ENCODE measurements at regions not wholly inside any gene's neighbourhood (a gene's known extent, or its start where the extent isn't known, plus 50 kb on each side); places are given as distances from the start of the nearest gene placed in this dataset.
"Not testable (repeated sequence)": the region's sequence is repeated elsewhere in the genome, so short reads cannot be mapped to it uniquely, and the experiment has no call there.

- Mint-ChIP-seq H3K9me3 (no peaks in the 10 kb centered on the region), H3K27ac (no peak overlapping the region), H3K4me1 (ENCODE audit: low read depth) (peaks cover 7% of the 10 kb centered on the region), H3K27me3 (peaks cover 12% of the 10 kb centered on the region), H3K4me3 (no peak overlapping the region), H3K36me3 (no peaks in the 10 kb centered on the region)
- CTCF ChIA-PET = no interaction called here
- intact Hi-C loops (cut with micrococcal nuclease) = no loop called here
- POLR2A ChIA-PET = no interaction called here
- no peak for DNase-seq
Observed at GRCh38 chr2:38149531-38149930, 73.6 kb upstream of the CYP1B1 start.

DNA sequence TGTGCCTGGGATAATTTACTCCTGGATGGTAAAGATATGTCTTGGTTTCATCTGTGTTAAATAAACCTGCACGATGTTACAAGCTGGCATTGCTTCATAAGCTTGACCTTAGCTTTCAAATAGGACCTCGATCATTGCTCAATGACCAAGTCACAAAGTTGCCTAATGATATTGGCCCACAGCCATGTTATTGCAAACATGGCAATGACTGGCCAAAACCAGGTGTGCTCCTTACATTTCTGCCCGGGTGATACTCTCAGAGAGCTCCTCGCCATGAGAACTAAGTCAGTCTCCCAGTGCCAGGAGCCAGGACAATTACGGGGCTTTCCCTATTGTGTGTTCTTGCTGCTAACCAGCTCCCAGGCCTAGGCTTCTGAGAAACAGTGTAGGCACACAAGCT is 72.5 kb upstream of the CYP1B1 start:
- Mint-ChIP-seq H3K27me3 (peaks cover 6% of the 10 kb centered on the region), H3K9me3 (no peaks in the 10 kb centered on the region), H3K27ac (no peak overlapping the region), H3K4me1 (ENCODE audit: low read depth) (peaks cover 7% of the 10 kb centered on the region), H3K36me3 (no peaks in the 10 kb centered on the region), H3K4me3 (no peak overlapping the region)
- CTCF ChIA-PET = interaction anchor here (0.6 kb wide), 1 partner anchor 117 kb away, joined by 4 read pairs; no protein-coding TSS in a partner anchor
- intact Hi-C loops (cut with micrococcal nuclease) = no loop called here
- POLR2A ChIA-PET = no interaction called here
- DNase-seq = no peak

DNA sequence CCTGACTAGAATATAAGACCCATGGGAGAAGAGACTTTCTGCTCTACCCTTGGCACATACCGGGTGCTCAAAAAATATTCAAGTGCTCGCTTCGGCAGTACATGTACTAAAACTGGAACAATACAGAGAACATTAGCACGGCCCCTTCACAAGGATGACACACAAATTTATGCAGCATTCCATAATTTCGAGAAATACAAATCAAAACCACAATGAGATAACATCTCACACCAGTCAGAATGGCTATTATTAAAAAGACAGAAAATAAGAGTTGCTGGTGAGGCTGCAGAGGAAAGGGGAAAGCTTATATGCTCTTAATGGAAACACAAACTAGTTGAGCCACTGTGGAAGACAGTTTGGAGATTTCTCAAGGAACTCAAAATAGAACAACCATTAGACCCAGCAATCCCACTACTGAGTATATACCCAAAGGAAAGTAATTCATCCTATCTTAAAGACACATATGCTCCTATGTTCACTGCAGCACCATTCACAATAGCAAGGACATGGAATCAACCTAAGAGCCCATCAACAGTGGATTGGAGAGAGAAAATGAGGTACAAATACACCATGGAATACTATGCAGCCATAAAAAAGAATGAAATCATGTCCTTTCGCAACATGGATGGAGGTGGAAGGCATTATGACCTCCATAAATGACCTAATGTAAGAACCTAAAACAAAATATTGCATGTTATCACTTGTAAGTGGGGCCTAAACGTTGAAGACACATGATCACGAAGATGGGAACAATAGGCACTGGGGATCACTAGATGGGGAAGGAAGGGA is 71.6 kb upstream of the CYP1B1 start:
- DNase-seq = no peak
- H3K4me1 Mint-ChIP-seq (ENCODE audit: low read depth) = peaks cover 7% of the 10 kb centered on the region
- intact Hi-C loops (cut with micrococcal nuclease) = no loop called here
- no peaks in the 10 kb centered on the region for H3K36me3 Mint-ChIP-seq
- H3K27me3 Mint-ChIP-seq = peaks cover 7% of the 10 kb centered on the region
- ChIA-PET POLR2A (no interaction called here), CTCF (interaction anchor here (0.6 kb wide), 1 partner anchor 116 kb away, joined by 4 read pairs; no protein-coding TSS in a partner anchor)
- H3K9me3 Mint-ChIP-seq = no peaks in the 10 kb centered on the region
- H3K27ac Mint-ChIP-seq = no peak overlapping the region
- no peak overlapping the region for H3K4me3 Mint-ChIP-seq

DNA sequence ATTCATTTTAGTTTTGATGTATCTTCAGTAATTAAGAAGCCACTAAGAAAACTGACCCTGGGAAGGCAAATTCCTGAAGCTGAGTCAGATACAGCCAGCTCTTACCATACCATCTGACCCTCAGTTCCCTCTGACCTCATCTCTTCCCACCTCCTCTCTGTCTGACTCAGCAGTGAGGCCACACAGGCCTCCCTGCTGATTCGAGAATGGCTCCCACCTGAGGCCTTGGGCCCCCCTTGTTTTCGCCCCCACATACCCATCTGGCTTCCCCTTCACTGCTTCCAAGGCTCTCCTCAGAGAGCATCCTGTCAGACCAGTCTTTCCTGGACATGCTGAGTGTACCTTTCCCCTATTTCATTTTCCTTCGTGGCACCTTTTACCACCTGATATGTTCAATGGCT is 71.0 kb upstream of the CYP1B1 start:
- peak; percentile 18 for DNase-seq
- no peaks in the 10 kb centered on the region for H3K9me3 Mint-ChIP-seq
- H3K4me3 Mint-ChIP-seq = no peak overlapping the region
- peaks cover 7% of the 10 kb centered on the region for H3K27me3 Mint-ChIP-seq
- CTCF ChIA-PET = no interaction called here
- peaks cover 7% of the 10 kb centered on the region for H3K4me1 Mint-ChIP-seq (ENCODE audit: low read depth)
- POLR2A ChIA-PET = no interaction called here
- no peaks in the 10 kb centered on the region for H3K36me3 Mint-ChIP-seq
- H3K27ac Mint-ChIP-seq = no peak overlapping the region
- intact Hi-C loops (cut with micrococcal nuclease) = no loop called here

GRCh38 chr2:38146275-38146906 is 70.4 kb upstream of the CYP1B1 start:
- Mint-ChIP-seq H3K4me1 (ENCODE audit: low read depth) (peaks cover 7% of the 10 kb centered on the region), H3K9me3 (no peaks in the 10 kb centered on the region), H3K36me3 (no peaks in the 10 kb centered on the region), H3K4me3 (no peak overlapping the region), H3K27ac (no peak overlapping the region), H3K27me3 (peaks cover 7% of the 10 kb centered on the region)
- POLR2A ChIA-PET = interaction anchor here (0.5 kb wide), 1 partner anchor 275 kb away, joined by 4 read pairs; no protein-coding TSS in a partner anchor
- intact Hi-C loops (cut with micrococcal nuclease) = no loop called here
- peak; percentile 20 for DNase-seq
- CTCF ChIA-PET = interaction anchor here (0.8 kb wide), 1 partner anchor 361 kb away, joined by 3 read pairs; no protein-coding TSS in a partner anchor

DNA sequence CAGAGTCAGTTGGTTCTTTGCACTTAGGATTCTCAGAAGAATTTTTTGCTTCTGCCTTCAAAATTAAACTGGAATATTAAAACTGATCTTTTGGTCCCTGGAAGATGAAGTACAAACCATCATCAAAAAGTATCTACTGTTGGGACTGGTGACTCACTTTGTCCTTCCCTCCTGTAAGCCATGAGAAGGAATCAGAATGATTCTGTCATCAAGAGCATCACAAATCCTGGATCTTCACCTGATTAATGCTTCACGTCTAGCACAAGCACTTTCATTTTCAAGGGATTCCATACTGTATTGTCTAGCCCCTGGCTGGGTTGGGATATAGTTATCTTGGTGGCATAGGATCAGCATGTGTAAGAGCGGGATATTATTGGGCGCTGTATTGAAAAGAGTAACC is 69.3 kb upstream of the CYP1B1 start:
- intact Hi-C loops (cut with micrococcal nuclease) = no loop called here
- Mint-ChIP-seq H3K27me3 (peaks cover 7% of the 10 kb centered on the region), H3K9me3 (no peaks in the 10 kb centered on the region), H3K27ac (no peak overlapping the region), H3K4me1 (ENCODE audit: low read depth) (peaks cover 7% of the 10 kb centered on the region), H3K4me3 (no peak overlapping the region), H3K36me3 (no peaks in the 10 kb centered on the region)
- DNase-seq = no peak
- ChIA-PET POLR2A (no interaction called here), CTCF (no interaction called here)

DNA sequence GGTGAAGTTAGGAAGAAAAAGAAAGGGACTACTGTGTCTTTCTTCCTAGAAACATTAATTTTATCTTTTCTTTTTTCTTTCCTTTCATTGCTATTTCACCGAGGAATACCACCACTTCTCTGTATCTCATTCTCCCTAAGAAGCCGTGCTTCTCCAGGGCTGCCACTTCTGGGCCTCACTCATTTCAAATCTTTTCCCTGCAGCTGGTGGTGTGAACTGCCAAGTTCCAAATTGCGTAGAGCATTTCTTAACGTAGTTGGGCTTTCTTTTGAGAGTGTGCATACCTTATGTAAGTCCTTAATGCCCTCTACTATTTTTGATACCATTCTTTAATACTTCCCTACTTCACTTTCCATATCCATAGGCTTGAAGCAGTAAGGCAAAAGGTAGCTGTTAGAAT is 66.7 kb upstream of the CYP1B1 start:
- peaks cover 7% of the 10 kb centered on the region for H3K4me1 Mint-ChIP-seq (ENCODE audit: low read depth)
- POLR2A ChIA-PET = no interaction called here
- CTCF ChIA-PET = no interaction called here
- no peaks in the 10 kb centered on the region for H3K9me3 Mint-ChIP-seq
- H3K27me3 Mint-ChIP-seq = peaks cover 3% of the 10 kb centered on the region
- H3K36me3 Mint-ChIP-seq = no peaks in the 10 kb centered on the region
- no peak for DNase-seq
- intact Hi-C loops (cut with micrococcal nuclease) = no loop called here
- H3K27ac Mint-ChIP-seq = no peak overlapping the region
- H3K4me3 Mint-ChIP-seq = no peak overlapping the region

DNA sequence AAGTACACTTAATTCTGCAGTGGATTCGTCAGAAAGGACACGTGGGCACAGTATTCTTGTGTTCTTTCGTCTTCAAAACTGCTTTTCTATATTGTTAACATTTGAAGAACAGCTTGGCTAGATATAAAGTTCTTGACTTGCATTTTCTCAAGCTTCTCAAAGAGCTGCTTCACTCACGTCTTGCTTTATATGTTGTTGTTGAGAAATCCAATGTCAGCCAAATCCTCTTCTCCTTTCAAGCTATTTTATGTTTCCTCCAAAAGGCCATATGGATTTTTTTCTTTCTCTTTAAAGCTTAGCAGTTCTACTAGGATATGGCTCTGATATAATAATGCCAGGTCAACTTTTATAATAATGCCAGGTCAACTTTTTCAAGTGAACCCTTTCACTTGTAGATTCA is 65.5 kb upstream of the CYP1B1 start:
- Mint-ChIP-seq H3K9me3 (no peaks in the 10 kb centered on the region), H3K27me3 (peaks cover 6% of the 10 kb centered on the region), H3K36me3 (no peaks in the 10 kb centered on the region), H3K27ac (no peak overlapping the region), H3K4me1 (ENCODE audit: low read depth) (no peaks in the 10 kb centered on the region), H3K4me3 (no peak overlapping the region)
- POLR2A ChIA-PET = no interaction called here
- DNase-seq = no peak
- intact Hi-C loops (cut with micrococcal nuclease) = loop anchor here (1.0 kb wide), 1 partner anchor 18 kb away; no protein-coding TSS in a partner anchor
- CTCF ChIA-PET = no interaction called here

- POLR2A ChIA-PET = no interaction called here
- no peak for DNase-seq
- intact Hi-C loops (cut with micrococcal nuclease) = no loop called here
- Mint-ChIP-seq H3K27ac (no peak overlapping the region), H3K4me1 (ENCODE audit: low read depth) (no peaks in the 10 kb centered on the region), H3K36me3 (no peaks in the 10 kb centered on the region), H3K4me3 (no peak overlapping the region), H3K9me3 (peaks cover 4% of the 10 kb centered on the region), H3K27me3 (peaks cover 12% of the 10 kb centered on the region)
- CTCF ChIA-PET = interaction anchor here (0.8 kb wide), 1 partner anchor 23 kb away, joined by 3 read pairs; no protein-coding TSS in a partner anchor
Observed at GRCh38 chr2:38138996-38139395, 63.0 kb upstream of the CYP1B1 start.

GRCh38 chr2:38138419-38138818 is 62.5 kb upstream of the CYP1B1 start:
- intact Hi-C loops (cut with micrococcal nuclease) = no loop called here

GRCh38 chr2:38137958-38138357 is 62.0 kb upstream of the CYP1B1 start:
- H3K9me3 Mint-ChIP-seq; DNase-seq; POLR2A ChIA-PET; H3K4me3 Mint-ChIP-seq; H3K4me1 Mint-ChIP-seq (ENCODE audit: low read depth); H3K27ac Mint-ChIP-seq; H3K36me3 Mint-ChIP-seq; CTCF ChIA-PET; intact Hi-C loops (cut with micrococcal nuclease): not testable (repeated sequence)
- H3K27me3 Mint-ChIP-seq = peaks cover 12% of the 10 kb centered on the region

More at GRCh38 chr2:38138419-38138818, 62.5 kb upstream of the CYP1B1 start:
- Mint-ChIP-seq H3K4me3 (no peak overlapping the region), H3K9me3 (peaks cover 4% of the 10 kb centered on the region), H3K27ac (no peak overlapping the region), H3K27me3 (peaks cover 12% of the 10 kb centered on the region), H3K36me3 (no peaks in the 10 kb centered on the region), H3K4me1 (ENCODE audit: low read depth) (no peaks in the 10 kb centered on the region)
- CTCF ChIA-PET = interaction anchor here (0.8 kb wide), 1 partner anchor 23 kb away, joined by 3 read pairs; no protein-coding TSS in a partner anchor
- POLR2A ChIA-PET = no interaction called here
- DNase-seq = no peak

DNA sequence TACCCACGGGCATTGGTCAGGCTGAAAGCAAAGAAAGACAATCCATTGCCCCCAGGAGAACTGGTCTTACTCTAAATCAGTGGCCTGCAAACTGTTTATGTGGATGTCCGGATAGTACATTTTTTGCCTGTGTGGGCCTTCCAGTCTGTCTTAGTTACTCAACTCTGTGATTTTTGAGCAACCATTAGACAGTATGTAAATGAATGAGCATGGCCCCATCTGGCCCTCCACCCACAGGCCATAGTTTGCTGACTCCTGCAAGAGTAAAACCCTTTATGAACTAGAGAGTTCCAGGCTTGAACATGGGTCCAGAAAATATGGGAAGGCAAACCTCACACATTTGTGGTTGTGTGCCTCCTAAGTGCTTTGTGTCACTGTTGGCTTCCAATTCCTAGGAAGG is 55.7 kb upstream of the CYP1B1 start:
- Mint-ChIP-seq H3K4me1 (ENCODE audit: low read depth) (no peaks in the 10 kb centered on the region), H3K27me3 (peaks cover 7% of the 10 kb centered on the region), H3K4me3 (no peak overlapping the region), H3K27ac (no peak overlapping the region), H3K9me3 (peaks cover 18% of the 10 kb centered on the region), H3K36me3 (peaks cover 5% of the 10 kb centered on the region)
- intact Hi-C loops (cut with micrococcal nuclease) = no loop called here
- CTCF ChIA-PET = no interaction called here
- DNase-seq = no peak
- POLR2A ChIA-PET = no interaction called here

DNA sequence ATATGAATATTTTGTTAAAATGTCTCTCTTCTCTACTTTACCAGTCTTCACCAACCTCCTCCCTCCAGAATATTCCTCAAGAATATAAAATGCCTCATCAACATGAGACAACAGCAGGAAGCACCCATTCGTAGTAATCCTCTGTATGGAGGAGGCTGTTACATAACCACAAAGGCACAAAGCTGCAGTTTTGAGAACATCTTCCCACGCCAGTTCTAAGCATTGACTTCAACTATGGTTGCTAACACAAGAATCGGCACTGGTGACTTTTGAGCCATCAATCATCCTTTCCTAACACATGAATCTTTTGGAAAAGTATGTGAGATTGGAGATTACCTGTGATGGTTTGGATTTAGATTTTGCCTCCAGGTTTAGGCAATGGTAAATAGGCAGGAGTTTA is 54.9 kb upstream of the CYP1B1 start:
- H3K27me3 Mint-ChIP-seq = peaks cover 5% of the 10 kb centered on the region
- intact Hi-C loops (cut with micrococcal nuclease) = no loop called here
- H3K27ac Mint-ChIP-seq = no peak overlapping the region
- no peak overlapping the region for H3K4me3 Mint-ChIP-seq
- ChIA-PET POLR2A (no interaction called here), CTCF (no interaction called here)
- peaks cover 8% of the 10 kb centered on the region for H3K36me3 Mint-ChIP-seq
- DNase-seq = no peak
- H3K9me3 Mint-ChIP-seq = peaks cover 22% of the 10 kb centered on the region
- H3K4me1 Mint-ChIP-seq (ENCODE audit: low read depth) = no peaks in the 10 kb centered on the region

All from activated CD4-positive, alpha-beta memory T cell treated with anti-CD3 and anti-CD28 coated beads for 36 hours (primary cell).